Naive B cell (primary cell): ENCODE measurements at regions not wholly inside any gene's neighbourhood (a gene's known extent, or its start where the extent isn't known, plus 50 kb on each side); places are given as distances from the start of the nearest gene placed in this dataset.
"Not testable (repeated sequence)": the region's sequence is repeated elsewhere in the genome, so short reads cannot be mapped to it uniquely, and the experiment has no call there.

Source experiments
- ATAC-seq, 2 donors: fragments of 150-1000 bp; cut with Tn5 transposase; 2 replicates each; pipeline ENCODE4 v1.10.0; 2021; ENCODE audit warnings: low read depth in 2 of 2, mild to moderate bottlenecking in 2 of 2, moderate library complexity in 2 of 2
- DNase-seq: peaks from one replicate; pipeline ENCODE4 v3.0.0; 2022
- H3K27ac Mint-ChIP-seq, 6 donors: one replicate each; pipeline ENCODE4 v1.8.0; 2020 to 2022; ENCODE audit warnings: mild to moderate bottlenecking in 6 of 6, mixed read lengths in 6 of 6, moderate library complexity in 5 of 6, inconsistent platforms in 2 of 6
- H3K27me3 Mint-ChIP-seq, 3 donors: one replicate each; pipeline ENCODE4 v1.8.0; 2021 to 2022; ENCODE audit warnings: mixed read lengths in 3 of 3, mild to moderate bottlenecking in 1 of 3
- H3K36me3 Mint-ChIP-seq, 2 donors: one replicate each; pipeline ENCODE4 v1.8.0; 2020 to 2022; ENCODE audit warnings: mixed read lengths in 2 of 2, inconsistent platforms in 1 of 2, mild to moderate bottlenecking in 1 of 2
- H3K4me1 Mint-ChIP-seq, 3 donors: one replicate each; pipeline ENCODE4 v1.8.0; 2020 to 2022; ENCODE audit warnings: mixed read lengths in 3 of 3, inconsistent platforms in 1 of 3, mild to moderate bottlenecking in 1 of 3, moderate library complexity in 1 of 3
- H3K4me3 Mint-ChIP-seq, 8 donors: one replicate each; pipeline ENCODE4 v1.8.0; 2020 to 2022; ENCODE audit warnings: mild to moderate bottlenecking in 8 of 8, mixed read lengths in 8 of 8, moderate library complexity in 8 of 8, inconsistent platforms in 2 of 8
- H3K9me3 Mint-ChIP-seq, 7 donors: one replicate each; pipeline ENCODE4 v1.8.0; 2020 to 2022; ENCODE audit warnings: mixed read lengths in 7 of 7, mild to moderate bottlenecking in 5 of 7, inconsistent platforms in 2 of 7, moderate library complexity in 1 of 7

DNA sequence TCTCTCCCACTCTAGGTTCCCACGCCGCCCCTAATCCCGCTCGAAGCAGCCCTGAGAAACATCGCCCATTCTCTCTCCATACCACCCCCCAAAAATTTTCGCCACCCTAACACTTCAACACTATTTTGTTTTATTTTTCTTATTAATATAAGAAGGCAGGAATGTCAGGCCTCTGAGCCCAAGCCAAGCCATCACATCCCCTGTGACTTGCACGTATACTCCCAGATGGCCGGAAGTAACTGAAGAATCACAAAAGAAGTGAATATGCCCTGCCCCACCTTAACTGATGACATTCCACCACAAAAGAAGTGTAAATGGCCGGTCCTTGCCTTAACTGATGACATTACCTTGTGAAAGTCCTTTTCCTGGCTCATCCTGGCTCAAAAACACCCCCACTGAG is 127.2 kb upstream of the ADCY2 start:
- not testable (repeated sequence) for H3K4me1 Mint-ChIP-seq, H3K27me3 Mint-ChIP-seq, H3K4me3 Mint-ChIP-seq, DNase-seq, ATAC-seq, H3K36me3 Mint-ChIP-seq, H3K27ac Mint-ChIP-seq
- H3K9me3 Mint-ChIP-seq: peaks cover 0 to 19% (median 2%) of the 10 kb centered on the region in 7 donors

DNA sequence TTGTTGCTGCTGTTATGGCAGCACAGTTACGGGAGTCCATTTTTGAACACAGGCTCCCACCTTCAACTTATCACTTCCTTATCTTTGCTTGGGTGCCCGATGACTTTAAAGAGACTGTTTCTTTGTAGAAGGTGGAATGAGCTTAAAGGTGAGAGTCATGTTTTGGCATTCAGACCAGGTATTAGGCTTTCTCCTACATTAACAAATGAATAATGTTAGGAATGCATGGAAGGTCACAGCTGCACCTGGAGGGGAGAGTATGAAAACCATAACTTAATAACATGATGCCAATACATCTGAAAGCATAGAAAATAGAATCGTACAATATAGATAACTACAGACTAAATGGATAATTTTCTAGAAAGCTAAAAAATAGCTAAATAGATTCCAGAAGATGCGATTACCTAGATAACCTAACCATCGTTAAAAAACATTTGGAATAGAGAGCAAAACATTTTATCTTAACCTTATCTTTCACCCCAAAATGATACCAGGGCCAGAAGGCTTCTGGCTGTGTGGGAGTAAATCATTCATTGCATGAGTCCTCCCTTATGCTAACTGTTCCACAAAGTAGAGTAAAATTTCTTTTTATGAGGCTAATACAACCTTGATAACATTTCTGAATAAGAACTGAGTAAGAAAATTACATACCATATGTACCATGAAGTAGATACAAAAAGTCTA is 126.2 kb upstream of the ADCY2 start:
- no peak for ATAC-seq
- DNase-seq: no peak
- Mint-ChIP-seq H3K9me3 (peaks cover 0 to 14% (median 0%) of the 10 kb centered on the region in 7 donors), H3K27me3 (no peaks in the 10 kb centered on the region), H3K36me3 (no peaks in the 10 kb centered on the region), H3K4me1 (no peaks in the 10 kb centered on the region), H3K27ac (no peak overlapping the region), H3K4me3 (no peak overlapping the region)

DNA sequence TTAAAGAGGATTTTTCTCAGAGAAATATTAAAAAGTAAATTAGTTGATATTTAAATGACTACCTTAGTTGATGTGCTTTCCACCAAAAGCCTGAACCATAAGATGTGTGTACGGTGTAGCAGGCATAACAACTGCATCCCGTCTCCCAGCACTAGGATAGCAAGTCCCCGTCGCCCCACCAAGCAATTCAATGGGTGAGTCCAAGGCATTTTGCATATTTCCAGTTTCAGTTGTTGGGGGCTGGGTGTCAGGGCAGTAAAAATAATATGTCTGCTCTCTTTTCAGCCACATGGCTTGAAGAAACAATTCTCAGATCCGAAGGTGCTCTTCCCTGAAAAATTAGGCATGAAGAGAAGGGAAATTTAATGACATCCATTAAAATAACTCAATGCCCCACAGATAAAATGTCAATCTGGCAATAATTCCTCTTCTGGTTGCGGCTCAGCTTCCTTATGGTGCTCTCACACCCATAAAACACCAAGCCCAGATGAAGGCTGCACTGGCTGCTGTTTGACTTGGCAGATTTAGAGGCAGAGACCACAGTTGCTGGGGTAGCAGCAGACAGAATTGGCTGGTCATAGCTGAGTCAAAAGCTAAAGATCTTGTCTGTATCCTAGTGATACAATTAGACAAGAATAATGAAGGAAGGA is 124.4 kb upstream of the ADCY2 start:
- H3K4me1 Mint-ChIP-seq: no peaks in the 10 kb centered on the region
- no peaks in the 10 kb centered on the region for H3K27me3 Mint-ChIP-seq
- H3K36me3 Mint-ChIP-seq: no peaks in the 10 kb centered on the region
- peaks cover 0 to 9% (median 0%) of the 10 kb centered on the region in 7 donors for H3K9me3 Mint-ChIP-seq
- no peak overlapping the region for H3K27ac Mint-ChIP-seq
- no peak for DNase-seq
- no peak overlapping the region for H3K4me3 Mint-ChIP-seq
- no peak for ATAC-seq

DNA sequence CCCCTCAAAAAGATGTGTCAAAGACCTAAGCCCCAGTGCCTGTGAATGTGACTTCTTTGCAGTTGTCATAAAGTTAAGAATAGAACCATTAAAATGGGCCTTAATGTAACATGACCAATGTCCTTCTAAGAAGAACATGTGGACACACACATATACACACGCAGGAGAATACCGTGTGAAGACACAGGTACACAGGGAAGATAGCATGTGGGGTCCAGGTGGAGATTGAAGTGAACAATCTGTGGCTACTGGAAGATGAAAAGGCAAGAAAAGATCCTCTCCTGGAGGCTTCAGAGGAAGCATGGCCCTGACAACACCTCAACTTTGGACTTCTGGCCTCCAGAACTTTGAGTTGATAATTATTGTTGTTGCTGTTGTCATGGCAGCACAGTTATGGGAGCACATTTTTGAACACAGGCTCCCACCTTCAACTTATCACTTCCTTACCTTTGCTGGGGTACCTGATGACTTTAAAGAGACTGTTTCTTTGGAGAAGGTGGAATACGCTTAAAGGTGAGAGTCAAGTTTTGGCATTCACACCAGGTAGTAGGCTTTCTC is 123.5 kb upstream of the ADCY2 start:
- ATAC-seq: no peak
- Mint-ChIP-seq H3K36me3 (no peaks in the 10 kb centered on the region), H3K4me3 (no peak overlapping the region), H3K27me3 (no peaks in the 10 kb centered on the region), H3K4me1 (no peaks in the 10 kb centered on the region), H3K27ac (no peak overlapping the region), H3K9me3 (peaks cover 0 to 4% (median 1%) of the 10 kb centered on the region in 7 donors)
- DNase-seq: no peak

DNA sequence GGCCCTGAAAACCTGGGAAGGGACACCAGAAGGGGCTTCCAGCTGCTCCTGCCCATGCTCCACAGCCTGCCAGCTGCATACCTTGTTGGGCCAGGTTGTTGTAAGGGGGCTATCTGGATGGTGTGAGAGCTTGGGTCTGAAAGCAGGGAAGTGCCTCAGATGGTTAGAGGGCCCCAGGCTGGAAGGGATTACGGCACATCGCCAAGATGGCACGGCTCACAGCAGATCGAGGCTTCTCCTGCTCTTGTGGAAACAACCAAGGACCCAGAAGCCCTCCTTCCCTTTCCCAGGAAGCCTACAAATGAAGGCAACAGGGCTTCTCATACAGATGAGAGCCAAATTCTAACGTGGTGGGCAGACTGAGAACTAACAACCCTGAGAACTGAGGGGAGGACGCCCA is 121.7 kb upstream of the ADCY2 start:
- Mint-ChIP-seq H3K27me3 (no peaks in the 10 kb centered on the region), H3K9me3 (peaks cover 0 to 4% (median 2%) of the 10 kb centered on the region in 7 donors), H3K36me3 (no peaks in the 10 kb centered on the region), H3K27ac (no peak overlapping the region), H3K4me3 (no peak overlapping the region), H3K4me1 (no peaks in the 10 kb centered on the region)
- ATAC-seq (no peak), DNase-seq (no peak)

DNA sequence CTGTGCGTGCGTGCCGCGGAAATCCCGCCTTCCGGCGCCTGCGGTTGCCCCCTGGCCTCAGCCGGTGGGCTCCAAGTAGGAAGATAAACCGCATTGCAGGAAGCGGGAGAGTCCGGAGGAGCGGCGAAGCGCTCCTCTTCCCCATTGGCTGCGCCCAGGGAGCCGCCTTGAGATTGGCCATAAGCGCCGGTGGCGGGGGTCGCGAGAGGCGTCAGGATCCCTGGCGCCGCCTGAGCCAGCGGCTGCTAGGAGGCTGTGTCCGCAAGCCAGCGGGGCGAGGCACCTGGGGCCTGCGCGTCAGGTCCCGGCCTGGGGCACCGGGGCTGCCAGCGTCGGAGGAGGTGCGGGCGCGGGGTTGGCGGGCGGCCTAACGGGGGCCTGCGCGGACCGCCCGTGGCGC is 106.3 kb upstream of the ADCY2 start:
- ATAC-seq, H3K4me3 Mint-ChIP-seq, H3K9me3 Mint-ChIP-seq, H3K27ac Mint-ChIP-seq, H3K4me1 Mint-ChIP-seq, H3K27me3 Mint-ChIP-seq, DNase-seq, H3K36me3 Mint-ChIP-seq: not testable (repeated sequence)

DNA sequence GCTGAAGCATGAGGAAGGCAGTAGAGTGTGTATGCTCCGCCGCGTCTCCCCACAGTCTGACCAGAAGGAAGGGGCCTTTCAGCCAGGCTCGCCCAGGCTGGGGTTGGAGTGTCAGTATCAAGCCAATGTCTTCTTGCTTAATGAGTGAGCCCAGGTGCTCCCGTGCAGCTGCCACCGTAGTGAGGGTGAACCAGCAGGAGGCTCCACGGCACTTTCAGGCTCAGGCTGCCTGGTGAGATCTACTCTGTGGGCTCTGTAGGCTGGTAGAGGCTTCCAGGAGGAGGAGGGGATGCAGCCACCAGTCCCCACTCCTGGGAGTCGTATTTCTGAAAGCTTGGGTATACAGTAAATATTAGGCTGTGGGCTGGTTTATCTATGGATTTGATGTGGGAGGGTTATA is 98.1 kb upstream of the ADCY2 start:
- not testable (repeated sequence) for H3K27ac Mint-ChIP-seq, H3K36me3 Mint-ChIP-seq, ATAC-seq, H3K4me1 Mint-ChIP-seq, H3K27me3 Mint-ChIP-seq, DNase-seq, H3K4me3 Mint-ChIP-seq
- H3K9me3 Mint-ChIP-seq: peaks cover 0 to 10% (median 6%) of the 10 kb centered on the region in 7 donors

DNA sequence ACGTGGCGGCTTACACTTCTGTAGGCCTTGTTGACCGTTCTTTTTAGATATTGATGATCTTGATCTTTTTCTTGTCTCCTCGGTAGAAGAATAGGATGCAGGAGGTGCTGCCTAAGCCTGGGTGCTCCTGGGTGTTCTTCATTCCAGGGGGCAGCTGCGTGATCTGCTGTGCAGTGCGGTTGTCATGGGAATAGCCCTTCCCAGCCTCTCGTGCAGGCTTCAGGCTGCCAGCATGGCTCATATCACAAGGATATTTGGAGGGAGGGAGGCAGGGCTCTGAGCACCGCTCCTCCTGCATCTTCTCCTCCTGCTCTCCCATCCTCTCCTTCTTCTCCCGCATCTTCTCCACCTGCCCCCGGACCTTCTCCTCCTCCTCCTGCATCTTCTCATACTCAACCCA is 96.2 kb upstream of the ADCY2 start:
- H3K36me3 Mint-ChIP-seq, H3K4me3 Mint-ChIP-seq, H3K4me1 Mint-ChIP-seq, DNase-seq, ATAC-seq, H3K27me3 Mint-ChIP-seq: not testable (repeated sequence)
- Mint-ChIP-seq H3K9me3 (peaks cover 0 to 10% (median 7%) of the 10 kb centered on the region in 7 donors), H3K27ac (peak overlapping the region in 1 of 6 donors; percentile 47)

DNA sequence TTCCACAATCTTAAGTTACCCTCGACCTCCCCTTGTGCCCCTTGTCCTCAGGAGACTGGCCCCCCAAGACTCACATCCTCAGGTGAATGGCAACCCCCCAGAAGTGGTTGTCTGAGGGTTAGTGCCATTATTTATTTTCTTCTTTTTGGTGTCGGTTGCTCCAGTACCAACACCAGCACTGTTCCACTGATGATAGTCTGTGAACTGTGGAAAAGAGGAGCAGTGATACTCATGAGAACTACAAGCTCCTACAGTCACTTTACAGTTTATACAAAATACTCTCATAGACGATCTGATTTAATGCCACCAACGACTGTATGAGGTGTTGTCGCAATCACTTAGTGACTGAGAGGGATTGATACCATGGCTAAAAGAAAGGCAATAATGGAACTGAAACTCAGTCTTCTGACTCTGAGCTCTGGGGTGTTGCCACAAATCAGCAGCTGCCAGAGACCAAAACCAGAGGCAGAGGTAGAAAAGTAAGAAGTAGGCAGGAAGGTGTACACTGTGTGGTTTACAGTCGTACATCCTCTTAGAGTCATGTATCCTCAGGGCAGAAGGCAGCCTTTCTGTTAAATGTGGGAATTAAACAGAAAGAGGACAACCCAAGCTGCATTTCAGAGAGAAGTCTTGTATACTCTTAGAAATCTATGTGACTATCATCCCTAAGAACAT is 90.8 kb upstream of the ADCY2 start:
- not testable (repeated sequence) for H3K27me3 Mint-ChIP-seq, DNase-seq, H3K36me3 Mint-ChIP-seq, H3K9me3 Mint-ChIP-seq, H3K4me1 Mint-ChIP-seq, H3K4me3 Mint-ChIP-seq, H3K27ac Mint-ChIP-seq, ATAC-seq

DNA sequence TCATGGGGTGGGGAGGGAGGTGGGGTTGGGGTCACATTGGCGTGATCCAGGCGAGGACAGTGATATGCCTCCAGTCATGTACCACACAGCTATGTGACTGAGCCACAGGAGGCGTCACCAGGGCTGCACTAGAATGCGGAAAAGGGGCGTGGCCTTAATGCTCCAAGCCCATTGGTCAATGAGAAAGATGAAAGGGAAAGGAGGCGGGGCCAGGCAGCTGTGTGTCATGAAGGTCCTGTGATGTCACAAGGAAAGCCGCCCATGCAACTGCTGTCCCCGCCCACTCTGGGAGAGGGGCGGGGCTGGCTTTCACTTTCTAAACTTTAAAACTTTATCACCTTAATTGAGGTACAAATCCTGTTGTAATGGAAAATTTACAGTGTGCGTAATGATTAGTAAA is 89.4 kb upstream of the ADCY2 start:
- DNase-seq, H3K27ac Mint-ChIP-seq, H3K4me3 Mint-ChIP-seq, H3K36me3 Mint-ChIP-seq, H3K27me3 Mint-ChIP-seq, H3K4me1 Mint-ChIP-seq, ATAC-seq, H3K9me3 Mint-ChIP-seq: not testable (repeated sequence)

DNA sequence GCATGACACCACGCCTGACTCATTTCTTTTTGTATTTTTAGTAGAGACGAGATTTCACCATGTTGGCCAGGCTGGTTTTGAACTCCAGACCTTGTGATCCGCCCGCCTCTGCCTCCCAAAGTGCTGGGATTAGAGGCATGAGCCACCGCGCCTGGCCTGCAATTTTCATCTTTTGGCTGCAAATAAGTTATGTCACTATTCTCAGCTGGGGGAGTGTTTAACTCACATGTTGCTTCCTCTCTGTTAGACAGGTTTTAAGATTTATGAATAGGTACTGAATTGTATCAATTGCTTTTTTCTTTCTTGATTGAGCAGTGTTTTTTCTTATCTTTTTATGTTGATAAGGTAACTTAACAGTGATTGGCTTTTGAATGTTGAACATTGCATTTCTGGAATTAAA is 88.2 kb upstream of the ADCY2 start:
- not testable (repeated sequence) for ATAC-seq, H3K27me3 Mint-ChIP-seq, H3K4me1 Mint-ChIP-seq

DNA sequence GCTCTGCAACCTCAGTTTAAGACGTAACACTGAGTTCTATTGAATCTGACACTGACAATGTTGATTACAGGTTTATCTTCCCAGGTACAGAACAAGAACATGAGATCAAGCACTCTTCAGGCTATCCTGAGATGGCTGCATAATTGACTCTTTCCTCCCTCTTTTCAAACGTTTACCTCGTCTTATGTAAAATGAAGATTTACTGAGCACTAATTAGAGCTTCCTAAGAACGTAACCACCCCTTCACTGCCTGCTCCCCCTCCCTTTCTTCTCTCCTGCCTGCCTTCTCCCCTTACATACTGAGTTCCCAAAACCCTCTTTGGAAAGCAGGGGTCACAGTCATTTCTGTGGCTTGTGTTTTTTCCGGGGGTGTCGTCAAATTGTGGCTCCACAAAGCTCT is 86.2 kb upstream of the ADCY2 start:
- not testable (repeated sequence) for H3K36me3 Mint-ChIP-seq

More for the DNA sequence above, 88.2 kb upstream of the ADCY2 start:
- not testable (repeated sequence) for H3K9me3 Mint-ChIP-seq, H3K4me3 Mint-ChIP-seq, DNase-seq, H3K36me3 Mint-ChIP-seq, H3K27ac Mint-ChIP-seq

DNA sequence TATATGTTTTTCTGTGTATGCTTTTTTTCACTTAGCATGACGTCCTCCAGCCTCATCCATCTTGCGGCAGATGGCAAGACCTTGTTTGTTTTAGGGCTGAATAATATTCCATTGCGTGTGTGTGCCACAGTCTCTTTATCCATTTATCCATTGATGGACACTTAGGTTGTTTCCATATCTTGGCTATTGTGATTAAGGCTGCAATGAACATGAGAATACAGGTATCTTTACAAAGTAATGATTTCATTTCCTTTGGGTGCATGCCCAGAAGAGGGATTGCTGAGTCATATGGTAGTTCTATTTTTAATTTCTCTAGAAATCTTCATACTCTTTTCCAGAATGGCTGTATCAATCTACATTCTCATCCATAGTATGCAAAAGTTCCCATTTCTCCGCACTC is 85.3 kb upstream of the ADCY2 start:
- not testable (repeated sequence) for H3K36me3 Mint-ChIP-seq, H3K9me3 Mint-ChIP-seq, DNase-seq, ATAC-seq, H3K27ac Mint-ChIP-seq, H3K4me1 Mint-ChIP-seq, H3K27me3 Mint-ChIP-seq, H3K4me3 Mint-ChIP-seq

More for the DNA sequence above, 86.2 kb upstream of the ADCY2 start:
- H3K27ac Mint-ChIP-seq, H3K4me1 Mint-ChIP-seq, H3K4me3 Mint-ChIP-seq, H3K27me3 Mint-ChIP-seq, DNase-seq, H3K9me3 Mint-ChIP-seq, ATAC-seq: not testable (repeated sequence)

DNA sequence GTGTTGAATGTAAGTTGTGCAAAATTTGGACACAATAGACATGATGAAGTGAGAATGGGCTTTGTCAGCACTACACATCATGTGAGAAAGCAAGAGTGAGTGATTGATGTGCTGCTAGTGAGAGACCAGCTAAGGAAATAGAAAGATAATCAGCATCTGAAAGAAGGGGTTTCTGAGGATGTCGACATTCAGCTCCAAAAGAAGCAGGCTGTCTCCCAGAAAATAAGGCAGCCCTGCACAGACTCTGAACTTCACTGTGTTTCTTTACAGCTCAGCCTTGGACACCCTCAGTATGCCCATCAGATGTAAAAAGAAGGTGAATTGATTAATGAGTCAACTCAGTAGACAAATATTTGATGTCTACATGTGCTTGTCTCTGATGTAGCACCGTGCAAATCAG is 80.8 kb upstream of the ADCY2 start:
- no peaks in the 10 kb centered on the region for H3K36me3 Mint-ChIP-seq
- H3K27ac Mint-ChIP-seq: no peak overlapping the region
- no peak for ATAC-seq

More for the DNA sequence above, 80.8 kb upstream of the ADCY2 start:
- Mint-ChIP-seq H3K9me3 (peaks cover 0 to 7% (median 0%) of the 10 kb centered on the region in 7 donors), H3K4me1 (no peaks in the 10 kb centered on the region), H3K27me3 (no peaks in the 10 kb centered on the region), H3K4me3 (peak overlapping the region in 1 of 8 donors; percentile 27)
- DNase-seq: no peak
